ENCODE measurements at regions not wholly inside any gene's neighbourhood (a gene's known extent, or its start where the extent isn't known, plus 50 kb on each side); places are given as distances from the start of the nearest gene placed in this dataset.

GRCh38 chr12:123065676-123066383 lies 85.1 kb downstream of the PITPNM2 start:
- no peaks in the 10 kb centered on the region for H3K36me3 ChIP-seq (replicated peaks in 1 of 2; ENCODE audit: control insufficient read depth in 2 of 2, insufficient read depth in 2 of 2, low read length in 2 of 2)
- H4K91ac ChIP-seq (ENCODE audit: low read depth, low read length, poor library complexity): no peak overlapping the region
- no peak overlapping the region for H2AK5ac ChIP-seq (ENCODE audit: low read depth, low read length)
- H2AFZ ChIP-seq (ENCODE audit: low read length): no peak overlapping the region
- H3K4ac ChIP-seq (ENCODE audit: low read length): no peak overlapping the region
- DNase-seq (ENCODE audit: low spot score): no peak
- no peaks in the 10 kb centered on the region for H3K79me1 ChIP-seq (ENCODE audit: low read depth, low read length)
- no peak overlapping the region for H3K27ac ChIP-seq (replicated peaks; ENCODE audit: low read length)
- H3K4me2 ChIP-seq (ENCODE audit: insufficient read depth, low read length, poor library complexity, severe bottlenecking): no peak overlapping the region
- no peaks in the 10 kb centered on the region for H3K27me3 ChIP-seq (ENCODE audit: control insufficient read depth in 3 of 3, insufficient read depth in 3 of 3, low read depth in 1 of 3, low read length in 3 of 3)
- no peak overlapping the region for H3K14ac ChIP-seq (ENCODE audit: low read length)
- H3K9ac ChIP-seq (ENCODE audit: low read depth, low read length, poor library complexity): no peak overlapping the region
- H3K4me3 ChIP-seq (ENCODE audit: low read length in 2 of 2): peak overlapping the region in 1 of 2 donors; percentile 23
- no peak overlapping the region for H3K18ac ChIP-seq (ENCODE audit: low read length)
- H2BK120ac ChIP-seq (ENCODE audit: low read depth, low read length): no peak overlapping the region
- H2BK12ac ChIP-seq (ENCODE audit: low read length): peak overlapping the region; percentile 87
- H2BK15ac ChIP-seq (ENCODE audit: low read length): peak overlapping the region; percentile 31
- H4K8ac ChIP-seq (ENCODE audit: low read depth, low read length): no peak overlapping the region
- no CpG with 5 or more reads among the region's 9 CpGs for WGBS, 2 donors (ENCODE audit: extremely low coverage in 2 of 2, insufficient read length in 2 of 2, insufficient replicate concordance in 1 of 2)
- H3K4me1 ChIP-seq (ENCODE audit: control insufficient read depth in 2 of 2, insufficient read depth in 1 of 2, low read depth in 1 of 2, low read length in 2 of 2): no peaks in the 10 kb centered on the region
- peak overlapping the region; percentile 36 for H3K23ac ChIP-seq (ENCODE audit: low read depth, low read length, poor library complexity)
- no peak overlapping the region for H2BK5ac ChIP-seq (ENCODE audit: low read length)
- no peaks in the 10 kb centered on the region for H3K9me3 ChIP-seq (replicated peaks in 1 of 2; ENCODE audit: control insufficient read depth in 2 of 2, insufficient read depth in 1 of 2, low read depth in 1 of 2, low read length in 2 of 2)

GRCh38 chr12:123064885-123065619 lies 84.6 kb downstream of the ARL6IP4 start:
- H3K4me1 ChIP-seq (ENCODE audit: control insufficient read depth in 2 of 2, insufficient read depth in 1 of 2, low read depth in 1 of 2, low read length in 2 of 2): no peaks in the 10 kb centered on the region
- H2BK120ac ChIP-seq (ENCODE audit: low read depth, low read length): no peak overlapping the region
- H4K91ac ChIP-seq (ENCODE audit: low read depth, low read length, poor library complexity): no peak overlapping the region
- H3K23ac ChIP-seq (ENCODE audit: low read depth, low read length, poor library complexity): peak overlapping the region; percentile 22
- no peak overlapping the region for H3K4me3 ChIP-seq (ENCODE audit: low read length in 2 of 2)
- H2AK5ac ChIP-seq (ENCODE audit: low read depth, low read length): no peak overlapping the region
- no peaks in the 10 kb centered on the region for H3K27me3 ChIP-seq (ENCODE audit: control insufficient read depth in 3 of 3, insufficient read depth in 3 of 3, low read depth in 1 of 3, low read length in 3 of 3)
- no peak for DNase-seq (ENCODE audit: low spot score)
- H3K9ac ChIP-seq (ENCODE audit: low read depth, low read length, poor library complexity): no peak overlapping the region
- no peak overlapping the region for H2BK5ac ChIP-seq (ENCODE audit: low read length)
- H3K18ac ChIP-seq (ENCODE audit: low read length): peak overlapping the region; percentile 54
- H2BK15ac ChIP-seq (ENCODE audit: low read length): peak overlapping the region; percentile 31
- no CpG with 5 or more reads among the region's 8 CpGs for WGBS, 2 donors (ENCODE audit: extremely low coverage in 2 of 2, insufficient read length in 2 of 2, insufficient replicate concordance in 1 of 2)
- no peak overlapping the region for H2BK12ac ChIP-seq (ENCODE audit: low read length)
- no peak overlapping the region for H4K8ac ChIP-seq (ENCODE audit: low read depth, low read length)
- no peaks in the 10 kb centered on the region for H3K79me1 ChIP-seq (ENCODE audit: low read depth, low read length)
- no peaks in the 10 kb centered on the region for H3K36me3 ChIP-seq (replicated peaks in 1 of 2; ENCODE audit: control insufficient read depth in 2 of 2, insufficient read depth in 2 of 2, low read length in 2 of 2)
- no peak overlapping the region for H2AFZ ChIP-seq (ENCODE audit: low read length)
- no peaks in the 10 kb centered on the region for H3K9me3 ChIP-seq (replicated peaks in 1 of 2; ENCODE audit: control insufficient read depth in 2 of 2, insufficient read depth in 1 of 2, low read depth in 1 of 2, low read length in 2 of 2)
- H3K27ac ChIP-seq (replicated peaks; ENCODE audit: low read length): no peak overlapping the region
- H3K4me2 ChIP-seq (ENCODE audit: insufficient read depth, low read length, poor library complexity, severe bottlenecking): no peak overlapping the region
- H3K4ac ChIP-seq (ENCODE audit: low read length): no peak overlapping the region
- H3K14ac ChIP-seq (ENCODE audit: low read length): peak overlapping the region; percentile 64

GRCh38 chr12:123064366-123064765 lies 83.9 kb downstream of the ARL6IP4 start:
- no peak overlapping the region for H3K18ac ChIP-seq (ENCODE audit: low read length)
- no peak overlapping the region for H2BK120ac ChIP-seq (ENCODE audit: low read depth, low read length)
- H2AFZ ChIP-seq (ENCODE audit: low read length): no peak overlapping the region
- DNase-seq (ENCODE audit: low spot score): no peak
- H3K4me2 ChIP-seq (ENCODE audit: insufficient read depth, low read length, poor library complexity, severe bottlenecking): no peak overlapping the region
- no peaks in the 10 kb centered on the region for H3K36me3 ChIP-seq (replicated peaks in 1 of 2; ENCODE audit: control insufficient read depth in 2 of 2, insufficient read depth in 2 of 2, low read length in 2 of 2)
- H3K79me1 ChIP-seq (ENCODE audit: low read depth, low read length): no peaks in the 10 kb centered on the region
- H4K8ac ChIP-seq (ENCODE audit: low read depth, low read length): no peak overlapping the region
- WGBS, 2 donors (ENCODE audit: extremely low coverage in 2 of 2, insufficient read length in 2 of 2, insufficient replicate concordance in 1 of 2): no CpG with 5 or more reads among the region's 8 CpGs
- H3K27me3 ChIP-seq (ENCODE audit: control insufficient read depth in 3 of 3, insufficient read depth in 3 of 3, low read depth in 1 of 3, low read length in 3 of 3): no peaks in the 10 kb centered on the region
- H2BK12ac ChIP-seq (ENCODE audit: low read length): no peak overlapping the region
- H3K4me3 ChIP-seq (ENCODE audit: low read length in 2 of 2): no peak overlapping the region
- no peak overlapping the region for H3K14ac ChIP-seq (ENCODE audit: low read length)
- H4K91ac ChIP-seq (ENCODE audit: low read depth, low read length, poor library complexity): no peak overlapping the region
- H3K27ac ChIP-seq (replicated peaks; ENCODE audit: low read length): no peak overlapping the region
- no peak overlapping the region for H3K9ac ChIP-seq (ENCODE audit: low read depth, low read length, poor library complexity)
- H2BK15ac ChIP-seq (ENCODE audit: low read length): no peak overlapping the region
- H3K4ac ChIP-seq (ENCODE audit: low read length): no peak overlapping the region
- H3K23ac ChIP-seq (ENCODE audit: low read depth, low read length, poor library complexity): peak overlapping the region; percentile 21
- H2BK5ac ChIP-seq (ENCODE audit: low read length): no peak overlapping the region
- no peaks in the 10 kb centered on the region for H3K4me1 ChIP-seq (ENCODE audit: control insufficient read depth in 2 of 2, insufficient read depth in 1 of 2, low read depth in 1 of 2, low read length in 2 of 2)
- H3K9me3 ChIP-seq (replicated peaks in 1 of 2; ENCODE audit: control insufficient read depth in 2 of 2, insufficient read depth in 1 of 2, low read depth in 1 of 2, low read length in 2 of 2): no peaks in the 10 kb centered on the region
- H2AK5ac ChIP-seq (ENCODE audit: low read depth, low read length): peak overlapping the region; percentile 57

GRCh38 chr12:123063535-123063934 lies 83.1 kb downstream of the ARL6IP4 start:
- H3K14ac ChIP-seq (ENCODE audit: low read length): no peak overlapping the region
- WGBS, 2 donors (ENCODE audit: extremely low coverage in 2 of 2, insufficient read length in 2 of 2, insufficient replicate concordance in 1 of 2): no CpG with 5 or more reads among the region's 2 CpGs
- no peak overlapping the region for H3K18ac ChIP-seq (ENCODE audit: low read length)
- H2BK5ac ChIP-seq (ENCODE audit: low read length): peak overlapping the region; percentile 10
- H3K4ac ChIP-seq (ENCODE audit: low read length): no peak overlapping the region
- H4K8ac ChIP-seq (ENCODE audit: low read depth, low read length): no peak overlapping the region
- H3K27me3 ChIP-seq (ENCODE audit: control insufficient read depth in 3 of 3, insufficient read depth in 3 of 3, low read depth in 1 of 3, low read length in 3 of 3): no peaks in the 10 kb centered on the region
- H3K36me3 ChIP-seq (replicated peaks in 1 of 2; ENCODE audit: control insufficient read depth in 2 of 2, insufficient read depth in 2 of 2, low read length in 2 of 2): no peaks in the 10 kb centered on the region
- H2BK12ac ChIP-seq (ENCODE audit: low read length): no peak overlapping the region
- no peak overlapping the region for H4K91ac ChIP-seq (ENCODE audit: low read depth, low read length, poor library complexity)
- no peak overlapping the region for H3K4me2 ChIP-seq (ENCODE audit: insufficient read depth, low read length, poor library complexity, severe bottlenecking)
- no peaks in the 10 kb centered on the region for H3K9me3 ChIP-seq (replicated peaks in 1 of 2; ENCODE audit: control insufficient read depth in 2 of 2, insufficient read depth in 1 of 2, low read depth in 1 of 2, low read length in 2 of 2)
- no peak overlapping the region for H2BK15ac ChIP-seq (ENCODE audit: low read length)
- H2BK120ac ChIP-seq (ENCODE audit: low read depth, low read length): no peak overlapping the region
- H3K9ac ChIP-seq (ENCODE audit: low read depth, low read length, poor library complexity): no peak overlapping the region
- H2AFZ ChIP-seq (ENCODE audit: low read length): no peak overlapping the region
- peak; percentile 33 for DNase-seq (ENCODE audit: low spot score)
- no peak overlapping the region for H3K23ac ChIP-seq (ENCODE audit: low read depth, low read length, poor library complexity)
- H3K4me1 ChIP-seq (ENCODE audit: control insufficient read depth in 2 of 2, insufficient read depth in 1 of 2, low read depth in 1 of 2, low read length in 2 of 2): peaks cover 0 to 2% of the 10 kb centered on the region in 2 donors
- no peaks in the 10 kb centered on the region for H3K79me1 ChIP-seq (ENCODE audit: low read depth, low read length)
- H3K27ac ChIP-seq (replicated peaks; ENCODE audit: low read length): no peak overlapping the region
- H3K4me3 ChIP-seq (ENCODE audit: low read length in 2 of 2): no peak overlapping the region
- no peak overlapping the region for H2AK5ac ChIP-seq (ENCODE audit: low read depth, low read length)

All from neuronal stem cell (in vitro differentiated cells).